ENCODE measurements at regions not wholly inside any gene's neighbourhood (a gene's known extent, or its start where the extent isn't known, plus 50 kb on each side); places are given as distances from the start of the nearest gene placed in this dataset.

DNA sequence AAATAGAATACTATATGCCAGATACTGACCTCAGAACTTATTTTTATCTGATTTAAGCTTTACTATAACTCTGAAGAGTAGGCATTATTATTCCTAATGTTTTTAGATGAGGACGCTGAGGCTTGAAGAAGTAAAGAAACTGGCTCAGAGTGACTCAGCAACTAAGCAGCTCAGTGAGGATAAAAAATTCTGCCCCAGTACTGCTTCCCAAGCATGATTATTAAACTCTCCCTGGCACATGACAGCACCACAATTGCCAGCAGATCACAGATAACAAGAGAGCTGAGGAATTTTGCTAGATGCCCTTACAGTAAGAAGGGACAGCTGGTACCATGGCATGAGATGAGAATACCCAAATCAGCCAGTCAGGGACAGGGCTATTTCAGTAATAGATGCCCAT lies 219.4 kb downstream of the NKX6-1 start:
- intact Hi-C loops (cut with micrococcal nuclease; ENCODE audit: unreplicated experiment) (no loop called here), in situ Hi-C loops (cut with HindIII; ENCODE audit: low pct_unique_long_range_greater_than_20kb, low sequenced_read_pairs) (no loop called here)
- DNase-seq (ENCODE audit: low read depth, low spot score), result no peak
- Histone ChIP-seq H3K27me3 (ENCODE audit: control insufficient read depth, insufficient read depth, low read length) (no peaks in the 10 kb centered on the region), H3K27ac (ENCODE audit: low read length) (no peak overlapping the region), H3K4me3 (ENCODE audit: low read depth in 2 of 2, low read length in 2 of 2) (no peak overlapping the region), H3K4me1 (ENCODE audit: control insufficient read depth, insufficient read depth, low read length) (no peaks in the 10 kb centered on the region), H3K9me3 (ENCODE audit: control insufficient read depth, insufficient read depth, low read depth, low read length) (no peaks in the 10 kb centered on the region), H3K36me3 (ENCODE audit: control insufficient read depth, insufficient read depth, low read length) (no peaks in the 10 kb centered on the region)
- TF ChIP-seq POLR2AphosphoS5 (IDR thresholded peaks at IDR 0.05; ENCODE audit: low read depth, low read length) (no peak), TCF7L2 (IDR thresholded peaks at IDR 0.05; ENCODE audit: low read depth, low read length) (no peak), SIN3A (IDR thresholded peaks at IDR 0.05; ENCODE audit: borderline replicate concordance, insufficient read depth, low read depth, low read length) (no peak)
- TF ChIP-seq, protein P1, sequence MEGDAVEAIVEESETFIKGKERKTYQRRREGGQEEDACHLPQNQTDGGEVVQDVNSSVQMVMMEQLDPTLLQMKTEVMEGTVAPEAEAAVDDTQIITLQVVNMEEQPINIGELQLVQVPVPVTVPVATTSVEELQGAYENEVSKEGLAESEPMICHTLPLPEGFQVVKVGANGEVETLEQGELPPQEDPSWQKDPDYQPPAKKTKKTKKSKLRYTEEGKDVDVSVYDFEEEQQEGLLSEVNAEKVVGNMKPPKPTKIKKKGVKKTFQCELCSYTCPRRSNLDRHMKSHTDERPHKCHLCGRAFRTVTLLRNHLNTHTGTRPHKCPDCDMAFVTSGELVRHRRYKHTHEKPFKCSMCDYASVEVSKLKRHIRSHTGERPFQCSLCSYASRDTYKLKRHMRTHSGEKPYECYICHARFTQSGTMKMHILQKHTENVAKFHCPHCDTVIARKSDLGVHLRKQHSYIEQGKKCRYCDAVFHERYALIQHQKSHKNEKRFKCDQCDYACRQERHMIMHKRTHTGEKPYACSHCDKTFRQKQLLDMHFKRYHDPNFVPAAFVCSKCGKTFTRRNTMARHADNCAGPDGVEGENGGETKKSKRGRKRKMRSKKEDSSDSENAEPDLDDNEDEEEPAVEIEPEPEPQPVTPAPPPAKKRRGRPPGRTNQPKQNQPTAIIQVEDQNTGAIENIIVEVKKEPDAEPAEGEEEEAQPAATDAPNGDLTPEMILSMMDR (IDR thresholded peaks at IDR 0.05), result no peak
- TF ChIP-seq, protein P2, sequence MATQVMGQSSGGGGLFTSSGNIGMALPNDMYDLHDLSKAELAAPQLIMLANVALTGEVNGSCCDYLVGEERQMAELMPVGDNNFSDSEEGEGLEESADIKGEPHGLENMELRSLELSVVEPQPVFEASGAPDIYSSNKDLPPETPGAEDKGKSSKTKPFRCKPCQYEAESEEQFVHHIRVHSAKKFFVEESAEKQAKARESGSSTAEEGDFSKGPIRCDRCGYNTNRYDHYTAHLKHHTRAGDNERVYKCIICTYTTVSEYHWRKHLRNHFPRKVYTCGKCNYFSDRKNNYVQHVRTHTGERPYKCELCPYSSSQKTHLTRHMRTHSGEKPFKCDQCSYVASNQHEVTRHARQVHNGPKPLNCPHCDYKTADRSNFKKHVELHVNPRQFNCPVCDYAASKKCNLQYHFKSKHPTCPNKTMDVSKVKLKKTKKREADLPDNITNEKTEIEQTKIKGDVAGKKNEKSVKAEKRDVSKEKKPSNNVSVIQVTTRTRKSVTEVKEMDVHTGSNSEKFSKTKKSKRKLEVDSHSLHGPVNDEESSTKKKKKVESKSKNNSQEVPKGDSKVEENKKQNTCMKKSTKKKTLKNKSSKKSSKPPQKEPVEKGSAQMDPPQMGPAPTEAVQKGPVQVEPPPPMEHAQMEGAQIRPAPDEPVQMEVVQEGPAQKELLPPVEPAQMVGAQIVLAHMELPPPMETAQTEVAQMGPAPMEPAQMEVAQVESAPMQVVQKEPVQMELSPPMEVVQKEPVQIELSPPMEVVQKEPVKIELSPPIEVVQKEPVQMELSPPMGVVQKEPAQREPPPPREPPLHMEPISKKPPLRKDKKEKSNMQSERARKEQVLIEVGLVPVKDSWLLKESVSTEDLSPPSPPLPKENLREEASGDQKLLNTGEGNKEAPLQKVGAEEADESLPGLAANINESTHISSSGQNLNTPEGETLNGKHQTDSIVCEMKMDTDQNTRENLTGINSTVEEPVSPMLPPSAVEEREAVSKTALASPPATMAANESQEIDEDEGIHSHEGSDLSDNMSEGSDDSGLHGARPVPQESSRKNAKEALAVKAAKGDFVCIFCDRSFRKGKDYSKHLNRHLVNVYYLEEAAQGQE (IDR thresholded peaks at IDR 0.05; ENCODE audit: insufficient read depth in 1 of 2, low read depth in 2 of 2, low read length in 1 of 2), result no peak
- CTCF ChIA-PET, result no interaction called here
- BruUV-seq (replicated peaks), result no TSS peak
- no peak for ATAC-seq
- POLR2A ChIA-PET, result no interaction called here

DNA sequence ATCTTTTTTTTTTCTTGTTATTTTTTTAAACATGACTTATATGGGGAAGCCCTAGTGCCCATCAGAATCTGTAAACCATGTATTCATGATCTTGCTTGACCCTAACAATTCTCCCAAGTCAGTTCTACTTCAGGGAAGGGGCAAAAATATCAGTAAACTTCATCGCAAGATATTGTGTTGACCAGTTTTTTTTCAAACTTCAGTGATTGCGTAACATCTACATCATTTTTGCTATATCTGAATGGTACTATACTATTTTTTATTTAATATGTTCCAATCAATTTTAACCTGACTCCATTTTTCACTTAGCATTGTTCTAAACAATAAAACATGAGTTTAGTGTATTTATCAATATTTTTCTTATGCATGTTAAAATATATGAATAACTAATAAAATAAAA lies 221.2 kb downstream of the NKX6-1 start:
- intact Hi-C loops (cut with micrococcal nuclease; ENCODE audit: unreplicated experiment), result no loop called here
- H3K36me3 ChIP-seq (ENCODE audit: control insufficient read depth, insufficient read depth, low read length), result no peaks in the 10 kb centered on the region
- DNase-seq (ENCODE audit: low read depth, low spot score) (no peak), ATAC-seq (no peak)
- H3K27me3 ChIP-seq (ENCODE audit: control insufficient read depth, insufficient read depth, low read length), result no peaks in the 10 kb centered on the region
- H3K4me3 ChIP-seq (ENCODE audit: low read depth in 2 of 2, low read length in 2 of 2), result no peak overlapping the region
- in situ Hi-C loops (cut with HindIII; ENCODE audit: low pct_unique_long_range_greater_than_20kb, low sequenced_read_pairs), result no loop called here
- H3K4me1 ChIP-seq (ENCODE audit: control insufficient read depth, insufficient read depth, low read length), result no peaks in the 10 kb centered on the region
- no peak overlapping the region for H3K27ac ChIP-seq (ENCODE audit: low read length)
- H3K9me3 ChIP-seq (ENCODE audit: control insufficient read depth, insufficient read depth, low read depth, low read length), result no peaks in the 10 kb centered on the region
- ChIA-PET POLR2A (no interaction called here), CTCF (no interaction called here)
- TF ChIP-seq POLR2AphosphoS5 (IDR thresholded peaks at IDR 0.05; ENCODE audit: low read depth, low read length) (no peak), SIN3A (IDR thresholded peaks at IDR 0.05; ENCODE audit: borderline replicate concordance, insufficient read depth, low read depth, low read length) (no peak), TCF7L2 (IDR thresholded peaks at IDR 0.05; ENCODE audit: low read depth, low read length) (no peak)
- TF ChIP-seq, protein P1 (IDR thresholded peaks at IDR 0.05), result no peak
- TF ChIP-seq, protein P2 (IDR thresholded peaks at IDR 0.05; ENCODE audit: insufficient read depth in 1 of 2, low read depth in 2 of 2, low read length in 1 of 2), result no peak
- BruUV-seq (replicated peaks), result no TSS peak
